ENCODE measurements at regions not wholly inside any gene's neighbourhood (a gene's known extent, or its start where the extent isn't known, plus 50 kb on each side); places are given as distances from the start of the nearest gene placed in this dataset.

- TF ChIP-seq CTCF (IDR thresholded peaks at IDR 0.05), result no peak
- DNase-seq, result no peak
- H3K27ac ChIP-seq, result no peak overlapping the region
- no peak overlapping the region for H3K4me3 ChIP-seq
- no peaks in the 10 kb centered on the region for H3K27me3 ChIP-seq
- H3K9me3 ChIP-seq, result no peaks in the 10 kb centered on the region
- intact Hi-C loops (cut with DNase I), result no loop called here
- H3K36me3 ChIP-seq, result no peaks in the 10 kb centered on the region
- H3K9ac ChIP-seq (ENCODE audit: low read depth in 2 of 2, low read length in 2 of 2), result no peak overlapping the region
- no peaks in the 10 kb centered on the region for H3K4me1 ChIP-seq
Observed at GRCh38 chr12:105613269-105613668, 282.8 kb downstream of the C12orf75 start.

DNA sequence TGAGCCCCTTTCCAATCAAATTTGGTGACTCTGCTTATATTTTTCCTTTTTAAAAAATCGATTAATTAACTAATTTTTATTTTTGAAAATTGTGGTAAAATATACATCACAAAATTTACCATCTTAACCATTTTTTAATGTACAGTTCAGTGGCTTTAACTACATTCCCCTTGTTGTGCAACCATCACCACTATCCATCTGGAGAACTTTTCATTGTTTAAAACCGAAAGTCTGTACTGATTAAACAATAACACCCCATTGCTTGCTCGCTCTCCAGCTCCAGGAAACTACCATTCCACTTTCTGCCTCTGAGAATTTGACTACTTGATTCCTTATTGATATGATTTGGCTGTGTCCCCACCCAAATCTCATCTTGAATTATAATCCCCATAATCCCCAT lies 283.4 kb downstream of the C12orf75 start:
- Histone ChIP-seq H3K4me3 (no peak overlapping the region), H3K4me1 (no peaks in the 10 kb centered on the region), H3K36me3 (no peaks in the 10 kb centered on the region), H3K27me3 (no peaks in the 10 kb centered on the region), H3K27ac (no peak overlapping the region), H3K9ac (ENCODE audit: low read depth in 2 of 2, low read length in 2 of 2) (no peak overlapping the region), H3K9me3 (no peaks in the 10 kb centered on the region)
- intact Hi-C loops (cut with DNase I), result no loop called here
- no peak for TF ChIP-seq CTCF (IDR thresholded peaks at IDR 0.05)
- DNase-seq, result no peak

DNA sequence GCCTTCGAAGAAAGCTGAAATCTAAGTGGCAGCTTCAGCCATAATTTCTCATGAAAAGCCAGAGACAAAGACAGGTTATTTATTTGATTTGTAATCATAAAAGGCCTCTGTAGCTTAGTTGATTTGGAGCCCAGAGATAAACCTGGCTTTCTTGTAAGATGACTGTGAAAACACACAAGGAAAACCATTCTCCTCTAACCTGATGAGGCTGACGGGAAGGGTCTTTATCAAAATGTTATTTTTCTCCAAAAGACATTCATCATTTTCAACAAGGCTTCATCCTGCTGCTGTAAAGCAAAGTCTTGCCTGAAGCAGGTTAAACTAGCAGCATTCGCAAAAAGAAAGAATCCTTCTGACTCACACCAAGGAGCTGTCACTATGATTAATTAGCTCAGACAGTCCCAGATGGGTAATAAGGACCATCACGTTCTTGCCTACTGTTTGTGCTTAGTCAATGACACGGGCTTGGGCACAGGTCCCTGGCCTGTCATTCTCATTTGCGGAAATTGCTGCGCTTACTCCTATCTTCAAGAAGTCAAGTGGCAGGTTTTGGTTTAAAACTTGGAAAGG lies 286.6 kb downstream of the C12orf75 start:
- H3K4me3 ChIP-seq, result no peak overlapping the region
- intact Hi-C loops (cut with DNase I), result no loop called here

GRCh38 chr12:105622220-105622619 lies 291.7 kb downstream of the C12orf75 start:
- H3K9ac ChIP-seq (ENCODE audit: low read depth in 2 of 2, low read length in 2 of 2), result no peak overlapping the region
- H3K27me3 ChIP-seq, result no peaks in the 10 kb centered on the region
- H3K9me3 ChIP-seq, result no peaks in the 10 kb centered on the region
- TF ChIP-seq CTCF (IDR thresholded peaks at IDR 0.05), result no peak
- H3K4me3 ChIP-seq, result no peak overlapping the region
- H3K27ac ChIP-seq, result no peak overlapping the region
- intact Hi-C loops (cut with DNase I), result no loop called here
- no peaks in the 10 kb centered on the region for H3K4me1 ChIP-seq
- no peaks in the 10 kb centered on the region for H3K36me3 ChIP-seq
- no peak for DNase-seq

More for the DNA sequence above, 286.6 kb downstream of the C12orf75 start:
- no peaks in the 10 kb centered on the region for H3K27me3 ChIP-seq
- H3K27ac ChIP-seq, result no peak overlapping the region
- no peaks in the 10 kb centered on the region for H3K4me1 ChIP-seq
- no peak for TF ChIP-seq CTCF (IDR thresholded peaks at IDR 0.05)
- H3K9me3 ChIP-seq, result no peaks in the 10 kb centered on the region
- H3K9ac ChIP-seq (ENCODE audit: low read depth in 2 of 2, low read length in 2 of 2), result no peak overlapping the region
- H3K36me3 ChIP-seq, result no peaks in the 10 kb centered on the region
- DNase-seq, result no peak

GRCh38 chr12:105622846-105623736 lies 292.6 kb downstream of the C12orf75 start:
- intact Hi-C loops (cut with DNase I), result no loop called here
- H3K9ac ChIP-seq (ENCODE audit: low read depth in 2 of 2, low read length in 2 of 2), result no peak overlapping the region
- no peak overlapping the region for H3K27ac ChIP-seq
- no peaks in the 10 kb centered on the region for H3K9me3 ChIP-seq
- no peak overlapping the region for H3K4me3 ChIP-seq
- H3K36me3 ChIP-seq, result no peaks in the 10 kb centered on the region
- DNase-seq, result no peak
- no peak for TF ChIP-seq CTCF (IDR thresholded peaks at IDR 0.05)
- no peaks in the 10 kb centered on the region for H3K27me3 ChIP-seq
- no peaks in the 10 kb centered on the region for H3K4me1 ChIP-seq

Data from colonic mucosa (tissue), 4 donors.